Endothelial cell of umbilical vein (primary cell): ENCODE measurements at regions not wholly inside any gene's neighbourhood (a gene's known extent, or its start where the extent isn't known, plus 50 kb on each side); places are given as distances from the start of the nearest gene placed in this dataset.

Experiments used
- BruUV-seq: library from RNA; stranded (reverse); fragments of 400-500 nt; replicated peaks from 2 replicates; lab custom pipeline; 2021; lab: Mats Ljungman, UMichigan
- CTCF ChIA-PET: fragments of 300-600, 350-600 bp; sonication (Branson Sonifier 250); formaldehyde crosslinking; loops from one replicate; lab custom pipeline; 2021; ENCODE audit warnings: antibody characterized with exemption, inconsistent platforms; lab: Charles Lee
- POLR2A ChIA-PET: fragments of 300-600, 350-600 bp; sonication (Branson Sonifier 250); formaldehyde crosslinking; loops from one replicate; lab custom pipeline; 2021; ENCODE audit warnings: antibody characterized with exemption, inconsistent platforms; lab: Charles Lee
- DNase-seq: peaks from one replicate; pipeline ENCODE4 v3.0.0-alpha.2; 2011; ENCODE audit warnings: low read depth, low spot score
- FAIRE-seq: peaks from 2 replicates; lab custom pipeline; 2011; peaks lifted over from hg19 to GRCh38; lab: Jason Lieb, UNC
- H2AFZ ChIP-seq: 2 replicates; pipeline ENCODE4 v1.6.0; 2012; ENCODE audit warnings: low read depth, low read length, control low read depth, inconsistent platforms
- H3K27ac ChIP-seq: 2 replicates; pipeline ENCODE4 v1.5.1; 2011; ENCODE audit warnings: low read depth, mild to moderate bottlenecking, control low read depth, low read length, moderate library complexity; ENCODE audit not compliant: insufficient read depth
- H3K27me3 ChIP-seq, 2 experiments: 2 replicates each; pipeline versions ENCODE4 v1.6.0 to v1.6.1; 2011; ENCODE audit warnings: low read length in 2 of 2, mixed read lengths in 1 of 2; ENCODE audit not compliant: control insufficient read depth in 2 of 2, insufficient read depth in 2 of 2
- H3K36me3 ChIP-seq, 2 experiments: 2 replicates in 1 of 2; 3 replicates in 1 of 2; pipeline ENCODE4 v1.5.1; 2011; ENCODE audit warnings: low read length in 2 of 2, mild to moderate bottlenecking in 1 of 2, moderate library complexity in 1 of 2; ENCODE audit not compliant: control insufficient read depth in 2 of 2, insufficient read depth in 2 of 2; ENCODE audit errors: extremely low read depth in 1 of 2
- H3K4me1 ChIP-seq: 3 replicates; pipeline ENCODE4 v1.5.1; 2011; ENCODE audit warnings: mild to moderate bottlenecking, low read length; ENCODE audit not compliant: control insufficient read depth, insufficient read depth; ENCODE audit errors: extremely low read depth
- H3K4me2 ChIP-seq: 2 replicates; pipeline ENCODE4 v1.6.1; 2011; ENCODE audit warnings: low read length, control low read depth, mixed read lengths; ENCODE audit not compliant: insufficient read depth
- H3K4me3 ChIP-seq, 3 experiments: fragments of 200-600 bp in 1 of 3; sonication (generic), shearing (Covaris generic) in 1 of 3; replicated peaks in 1 of 3; 2 replicates each; pipeline ENCODE4 v1.5.1; 2011 to 2016; ENCODE audit warnings: control low read depth in 3 of 3, low read length in 3 of 3, mild to moderate bottlenecking in 2 of 3, inconsistent platforms in 1 of 3, low read depth in 1 of 3, moderate library complexity in 1 of 3; ENCODE audit not compliant: insufficient read depth in 1 of 3
- H3K79me2 ChIP-seq: 2 replicates; pipeline ENCODE4 v1.6.0; 2012; ENCODE audit warnings: low read length, inconsistent platforms; ENCODE audit not compliant: control insufficient read depth, insufficient read depth
- H3K9ac ChIP-seq: replicated peaks from 2 replicates; pipeline ENCODE3; 2011; ENCODE audit warnings: low read length, control low read depth; ENCODE audit not compliant: insufficient read depth; ENCODE audit errors: extremely low read depth
- H3K9me1 ChIP-seq: replicated peaks from 3 replicates; pipeline ENCODE4 v1.6.0; 2011; ENCODE audit warnings: mild to moderate bottlenecking, low read length; ENCODE audit not compliant: control insufficient read depth, insufficient read depth; ENCODE audit errors: extremely low read depth
- H3K9me3 ChIP-seq: replicated peaks from 2 replicates; pipeline ENCODE4 v1.5.1; 2012; ENCODE audit warnings: low read length, inconsistent platforms; ENCODE audit not compliant: control insufficient read depth, insufficient read depth
- H4K20me1 ChIP-seq: replicated peaks from 2 replicates; pipeline ENCODE3; 2011; ENCODE audit warnings: mild to moderate bottlenecking, low read length; ENCODE audit not compliant: control insufficient read depth, insufficient read depth; ENCODE audit errors: extremely low read depth
- EZH2 ChIP-seq: IDR thresholded peaks from 2 replicates; pipeline ENCODE4 v1.6.1; 2012; ENCODE audit warnings: borderline replicate concordance, low read depth, mild to moderate bottlenecking, moderate library complexity, low read length, inconsistent platforms; ENCODE audit not compliant: severe bottlenecking
- FOS ChIP-seq: IDR thresholded peaks from 2 replicates; pipeline ENCODE4 v1.6.1; 2011; ENCODE audit warnings: mild to moderate bottlenecking, low read length, moderate library complexity, borderline replicate concordance; ENCODE audit not compliant: insufficient read depth
- GATA2 ChIP-seq: IDR thresholded peaks from 2 replicates; pipeline ENCODE4 v1.7.0; 2011; ENCODE audit warnings: low read depth, mild to moderate bottlenecking, moderate library complexity, mixed read lengths, low read length; ENCODE audit not compliant: insufficient read length, insufficient read depth
- JUN ChIP-seq: IDR thresholded peaks from 2 replicates; pipeline ENCODE4 v1.6.1; 2011; ENCODE audit warnings: borderline replicate concordance, low read depth; ENCODE audit not compliant: insufficient read length, insufficient read depth
- MYC ChIP-seq: IDR thresholded peaks from one replicate; pipeline ENCODE4 v1.6.1; 2011; ENCODE audit warnings: mild to moderate bottlenecking, low read depth, low read length
- POLR2A ChIP-seq: IDR thresholded peaks from 2 replicates; pipeline ENCODE4 v1.6.1; 2012; ENCODE audit warnings: low read depth, mild to moderate bottlenecking, control low read depth, low read length
- POLR2AphosphoS5 ChIP-seq: IDR thresholded peaks from 2 replicates; pipeline ENCODE4 v1.6.1; 2012; ENCODE audit warnings: low read depth, mild to moderate bottlenecking, control low read depth, low read length, moderate library complexity; ENCODE audit not compliant: insufficient read depth
- dilution Hi-C: fragments of 300-500 bp; cut with MboI; formaldehyde crosslinking; loops from one replicate; pipeline ENCODE4 v1.15.0; 2019; ENCODE audit warnings: low sequenced_read_pairs; ENCODE audit not compliant: extremely low pct_ligation_motif_present
- intact Hi-C: fragments of 100-400 bp; cut with micrococcal nuclease; formaldehyde crosslinking; loops from one replicate; pipeline ENCODE4 v1.10.0; 2022
- TF ChIP-seq, protein P1 (sequence below): IDR thresholded peaks from 2 replicates; pipeline ENCODE4 v1.6.1; 2011; ENCODE audit not compliant: insufficient read depth, insufficient read length
- TF ChIP-seq, protein P2 (sequence below), 2 donors: IDR thresholded peaks; 1 replicate in 1 of 2; 2 replicates in 1 of 2; pipeline ENCODE4 v1.5.1; 2011; ENCODE audit warnings: low read length in 2 of 2, mild to moderate bottlenecking in 2 of 2, moderate library complexity in 2 of 2, control low read depth in 1 of 2, inconsistent platforms in 1 of 2, low read depth in 1 of 2; ENCODE audit not compliant: insufficient read depth in 1 of 2; ENCODE audit errors: extremely low read depth in 1 of 2

- dilution Hi-C loops (no loop called here), intact Hi-C loops (no loop called here)
- ChIA-PET POLR2A (no interaction called here), CTCF (no interaction called here)
- Histone ChIP-seq H3K36me3 (no peaks in the 10 kb centered on the region), H2AFZ (no peak overlapping the region), H3K4me2 (no peak overlapping the region), H3K4me1 (no peaks in the 10 kb centered on the region), H3K9me1 (no peaks in the 10 kb centered on the region), H3K9me3 (no peaks in the 10 kb centered on the region), H3K27ac (no peak overlapping the region), H3K4me3 (no peak overlapping the region), H3K79me2 (no peaks in the 10 kb centered on the region), H3K27me3 (no peaks in the 10 kb centered on the region), H3K9ac (no peak overlapping the region), H4K20me1 (no peaks in the 10 kb centered on the region)
- no peak for DNase-seq
- no TSS peak for BruUV-seq
- TF ChIP-seq GATA2 (no peak), JUN (no peak), POLR2A (no peak), FOS (no peak), MYC (no peak), EZH2 (no peak), POLR2AphosphoS5 (no peak)
- TF ChIP-seq, protein P1, sequence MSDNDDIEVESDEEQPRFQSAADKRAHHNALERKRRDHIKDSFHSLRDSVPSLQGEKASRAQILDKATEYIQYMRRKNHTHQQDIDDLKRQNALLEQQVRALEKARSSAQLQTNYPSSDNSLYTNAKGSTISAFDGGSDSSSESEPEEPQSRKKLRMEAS = no peak
- TF ChIP-seq, protein P2, sequence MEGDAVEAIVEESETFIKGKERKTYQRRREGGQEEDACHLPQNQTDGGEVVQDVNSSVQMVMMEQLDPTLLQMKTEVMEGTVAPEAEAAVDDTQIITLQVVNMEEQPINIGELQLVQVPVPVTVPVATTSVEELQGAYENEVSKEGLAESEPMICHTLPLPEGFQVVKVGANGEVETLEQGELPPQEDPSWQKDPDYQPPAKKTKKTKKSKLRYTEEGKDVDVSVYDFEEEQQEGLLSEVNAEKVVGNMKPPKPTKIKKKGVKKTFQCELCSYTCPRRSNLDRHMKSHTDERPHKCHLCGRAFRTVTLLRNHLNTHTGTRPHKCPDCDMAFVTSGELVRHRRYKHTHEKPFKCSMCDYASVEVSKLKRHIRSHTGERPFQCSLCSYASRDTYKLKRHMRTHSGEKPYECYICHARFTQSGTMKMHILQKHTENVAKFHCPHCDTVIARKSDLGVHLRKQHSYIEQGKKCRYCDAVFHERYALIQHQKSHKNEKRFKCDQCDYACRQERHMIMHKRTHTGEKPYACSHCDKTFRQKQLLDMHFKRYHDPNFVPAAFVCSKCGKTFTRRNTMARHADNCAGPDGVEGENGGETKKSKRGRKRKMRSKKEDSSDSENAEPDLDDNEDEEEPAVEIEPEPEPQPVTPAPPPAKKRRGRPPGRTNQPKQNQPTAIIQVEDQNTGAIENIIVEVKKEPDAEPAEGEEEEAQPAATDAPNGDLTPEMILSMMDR (IDR thresholded peaks at IDR 0.05; ENCODE audit: extremely low read depth in 1 of 2, insufficient read depth in 1 of 2, low read depth in 1 of 2, low read length in 2 of 2) = no peak
- no peak for FAIRE-seq
These were observed 631.3 kb downstream of the PLA2G4A start for GRCh38 chr1:187460093-187460492.
